HG03354 (cell line): ENCODE measurements at regions not wholly inside any gene's neighbourhood (a gene's known extent, or its start where the extent isn't known, plus 50 kb on each side); places are given as distances from the start of the nearest gene placed in this dataset.

Experiments used
- ATAC-seq: cut with Tn5 transposase; IDR thresholded peaks from one replicate; pipeline ENCODE4 v1.9.1; 2021; ENCODE audit warnings: mild to moderate bottlenecking; ENCODE audit not compliant: unreplicated experiment, poor library complexity, severe bottlenecking

DNA sequence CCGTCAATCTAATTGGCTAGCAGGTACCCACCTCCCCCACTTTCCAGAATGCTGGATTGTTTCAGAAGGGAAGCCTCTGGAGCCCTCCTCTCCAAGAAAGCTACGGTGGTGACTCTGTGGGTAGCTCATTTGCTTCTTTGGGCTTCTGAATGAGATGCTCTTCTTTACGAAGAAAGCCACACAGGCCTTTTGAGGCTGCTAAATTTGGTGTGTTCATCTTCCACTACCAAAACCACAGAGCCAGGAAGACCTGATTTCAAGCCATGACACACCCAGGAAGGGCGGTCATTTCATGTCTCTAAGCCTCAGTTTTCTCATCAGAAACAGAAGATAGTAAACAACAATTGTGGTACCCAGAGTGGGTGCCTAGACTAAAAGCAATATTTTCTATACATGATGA lies 901.2 kb downstream of the KCNMA1 start:
- no peak for ATAC-seq

- no peak for ATAC-seq
These were observed 901.7 kb downstream of the KCNMA1 start for GRCh38 chr10:76735866-76736265.

DNA sequence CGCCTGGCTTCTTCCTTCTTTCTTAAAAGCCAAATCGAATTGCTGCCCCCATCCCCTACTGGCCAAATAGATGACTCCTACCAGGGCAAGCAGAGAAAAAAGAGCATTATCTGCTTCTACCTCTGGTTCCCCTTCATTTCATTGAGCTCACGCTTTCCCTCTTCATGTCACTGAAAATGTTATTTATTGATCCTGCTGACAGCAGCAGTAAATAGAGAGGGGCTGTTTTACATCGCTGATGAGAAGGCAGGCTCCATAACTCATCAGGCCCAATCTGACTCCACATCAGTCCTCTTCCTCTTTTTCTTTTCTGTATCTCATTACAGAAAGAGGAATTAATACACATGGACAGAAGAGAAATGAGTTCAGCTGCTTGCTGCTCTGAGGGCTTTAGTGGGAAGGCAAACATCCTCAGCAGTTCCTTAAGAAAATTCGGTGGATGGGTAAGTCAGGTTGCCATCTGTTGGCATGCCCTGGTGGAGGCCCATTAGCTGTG lies 904.1 kb downstream of the KCNMA1 start:
- no peak for ATAC-seq

DNA sequence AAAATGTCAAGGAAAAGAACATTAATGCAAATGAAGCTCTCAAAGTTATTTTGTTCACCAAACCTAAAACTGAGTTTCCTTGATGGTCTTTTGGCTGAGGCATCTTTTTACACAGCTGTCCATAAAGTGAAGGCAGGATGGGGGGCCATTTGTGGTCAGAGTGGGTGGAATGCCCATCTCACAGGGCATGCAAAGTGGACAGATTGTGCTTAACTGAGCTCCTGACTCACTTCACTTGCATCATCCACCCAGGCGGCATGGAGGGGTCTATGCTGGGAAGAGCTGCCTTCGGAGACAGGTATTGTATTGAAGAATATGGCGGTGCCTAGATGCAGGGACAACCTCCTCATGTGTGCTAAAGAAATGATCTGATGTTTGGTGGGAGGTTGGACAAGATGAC lies 905.3 kb downstream of the KCNMA1 start:
- ATAC-seq, result no peak

DNA sequence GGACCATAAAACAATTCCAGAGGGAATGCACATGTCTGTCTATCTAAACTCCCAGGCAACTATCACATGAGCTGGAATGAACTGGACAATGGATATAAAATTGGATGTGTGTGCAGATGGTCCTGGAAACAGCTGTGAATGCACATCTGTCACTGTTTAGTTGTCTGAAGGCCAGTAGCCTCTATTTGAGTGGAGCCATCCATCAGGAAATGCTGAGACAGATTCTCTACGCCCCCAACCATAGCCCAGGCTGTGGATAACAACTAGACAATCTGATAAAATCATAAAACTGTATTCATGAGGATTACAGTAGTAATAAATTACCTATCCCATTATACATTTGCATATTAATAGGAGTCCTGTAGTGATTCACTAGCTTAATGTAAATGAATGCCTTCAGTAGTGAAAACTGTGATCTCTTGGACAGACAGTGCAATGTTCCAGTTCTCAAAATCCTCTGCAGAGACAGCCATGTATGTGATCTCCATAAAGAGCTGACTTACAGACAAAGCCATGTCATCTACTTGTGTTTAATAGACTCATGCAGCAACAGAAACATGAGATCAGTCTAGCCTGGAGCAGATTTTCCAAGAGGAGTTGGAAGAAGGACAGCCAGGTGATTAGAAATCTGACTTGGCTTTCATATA lies 907.6 kb downstream of the KCNMA1 start:
- ATAC-seq, result no peak

- ATAC-seq, result no peak
These were observed 908.3 kb downstream of the KCNMA1 start for GRCh38 chr10:76729346-76729745.

- ATAC-seq, result no peak
These were observed 910.6 kb downstream of the KCNMA1 start for GRCh38 chr10:76727038-76727437.

DNA sequence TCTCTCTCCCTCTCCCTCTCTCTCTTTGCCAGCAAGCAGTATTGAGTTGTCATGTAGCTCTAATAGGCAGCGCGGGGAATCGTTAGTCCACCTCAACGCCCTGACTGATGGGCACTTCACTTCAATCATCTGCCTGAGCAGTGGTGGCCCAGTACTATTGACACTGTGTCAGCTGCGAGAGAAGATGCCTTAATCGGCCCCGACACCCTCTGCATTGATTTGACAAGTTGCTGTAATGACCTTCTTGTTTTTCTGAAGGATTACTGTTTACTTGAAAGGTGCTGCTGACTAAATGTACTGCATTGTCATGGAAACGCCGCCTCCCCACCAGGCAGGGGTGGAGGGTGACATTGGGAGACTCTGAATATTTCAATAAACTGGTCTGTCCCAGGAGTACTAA lies 913.8 kb downstream of the KCNMA1 start:
- ATAC-seq, result no peak

GRCh38 chr10:76721891-76722505 lies 915.6 kb downstream of the KCNMA1 start:
- no peak for ATAC-seq

GRCh38 chr10:76719006-76719405 lies 918.6 kb downstream of the KCNMA1 start:
- no peak for ATAC-seq

GRCh38 chr10:76717141-76717540 lies 920.5 kb downstream of the KCNMA1 start:
- ATAC-seq, result no peak

DNA sequence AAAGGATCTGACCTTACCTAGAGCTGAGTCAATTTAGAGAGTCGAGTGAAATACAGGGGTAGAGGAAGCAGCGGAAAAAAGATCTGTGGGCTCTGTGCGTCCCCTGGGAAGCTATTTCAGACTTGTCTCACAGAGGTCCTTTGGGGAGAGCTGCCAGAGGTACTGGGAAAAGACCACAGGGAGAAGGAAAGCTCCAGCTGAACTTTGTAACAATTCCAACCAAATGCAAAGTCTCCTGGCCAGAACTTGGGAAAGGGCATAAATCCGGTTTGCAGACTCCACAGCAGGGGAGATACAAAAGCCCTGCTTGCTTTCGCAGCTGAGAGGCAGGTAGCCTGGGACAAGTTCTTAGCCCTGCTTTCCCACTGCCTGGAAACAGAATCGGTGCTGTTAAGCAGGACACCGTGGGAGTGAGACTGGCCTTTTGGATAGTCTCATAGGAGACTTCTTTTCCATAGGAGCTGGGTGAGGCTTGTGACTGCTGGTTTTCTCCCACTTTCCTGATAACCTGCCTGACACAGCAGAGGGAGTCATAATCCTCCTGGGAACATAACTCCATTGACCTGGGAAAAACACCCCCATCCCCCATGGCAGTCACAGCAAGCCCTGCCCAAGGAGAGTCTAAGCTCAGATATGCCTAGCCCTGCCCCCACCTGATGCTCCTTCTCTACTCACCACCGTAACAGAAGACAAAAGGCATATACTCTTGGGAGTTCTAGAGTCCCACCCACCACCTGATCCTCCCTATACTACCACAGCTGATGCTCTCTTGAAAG lies 926.2 kb downstream of the KCNMA1 start:
- no peak for ATAC-seq

DNA sequence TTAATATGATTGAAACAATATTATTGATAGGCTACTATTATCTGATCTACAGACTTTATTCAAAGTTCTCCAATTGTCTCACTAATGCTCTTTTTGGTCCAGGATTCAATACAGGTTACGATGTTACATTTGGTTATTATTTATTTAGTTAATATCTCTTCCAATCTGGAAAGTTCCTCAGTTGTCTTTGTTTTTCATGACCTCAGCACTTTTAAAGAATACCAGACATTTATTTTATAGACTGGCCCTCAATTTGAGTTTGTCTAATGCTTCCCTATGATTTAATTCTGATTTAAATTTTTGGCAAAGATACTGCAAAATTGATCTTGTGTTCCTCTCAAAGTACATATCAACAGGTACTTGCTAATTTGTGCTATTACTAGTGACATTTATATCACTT lies 937.4 kb downstream of the KCNMA1 start:
- ATAC-seq, result no peak

DNA sequence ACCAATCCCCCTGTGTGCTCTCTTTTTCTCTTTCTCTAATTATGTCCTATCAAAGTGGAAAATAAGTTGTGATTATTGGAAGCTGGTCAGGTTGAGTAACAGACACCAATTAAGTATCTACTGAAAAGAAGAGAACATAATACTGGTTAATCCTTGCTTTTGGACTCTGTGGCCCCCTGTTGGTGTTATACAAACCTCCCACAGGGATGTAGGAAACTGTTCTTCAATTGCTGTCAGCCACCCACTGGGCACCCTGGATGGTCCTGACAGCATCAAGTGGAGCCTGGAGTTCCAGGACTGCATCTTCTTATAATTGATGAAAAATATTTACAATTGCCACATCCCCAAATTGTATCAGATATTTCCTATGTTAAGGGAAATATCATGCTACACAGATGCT lies 939.7 kb downstream of the KCNMA1 start:
- ATAC-seq, result no peak

DNA sequence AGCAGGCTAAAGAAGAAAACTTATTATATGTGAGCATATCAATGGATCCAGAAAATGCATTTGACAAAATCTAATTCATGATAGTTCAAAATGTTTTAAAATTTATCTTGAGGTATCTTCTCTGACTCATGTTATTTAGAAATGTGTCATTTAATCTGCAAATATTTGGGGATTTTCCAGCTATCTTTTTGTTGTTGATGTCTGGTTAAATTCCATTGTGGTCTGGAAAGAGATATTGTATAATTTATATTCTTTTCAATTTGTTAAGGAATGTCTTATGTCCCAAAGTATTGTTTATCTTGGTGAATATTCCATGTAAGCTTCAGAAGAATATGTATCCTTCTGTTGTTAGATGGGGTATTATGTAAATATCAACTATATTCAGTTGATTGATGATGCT lies 942.5 kb downstream of the KCNMA1 start:
- no peak for ATAC-seq

GRCh38 chr10:76686201-76686600 lies 951.4 kb downstream of the KCNMA1 start:
- ATAC-seq, result no peak

GRCh38 chr10:76684968-76685367 lies 952.6 kb downstream of the KCNMA1 start:
- no peak for ATAC-seq

- ATAC-seq, result no peak
These were observed 956.5 kb downstream of the KCNMA1 start for GRCh38 chr10:76681153-76681552.

DNA sequence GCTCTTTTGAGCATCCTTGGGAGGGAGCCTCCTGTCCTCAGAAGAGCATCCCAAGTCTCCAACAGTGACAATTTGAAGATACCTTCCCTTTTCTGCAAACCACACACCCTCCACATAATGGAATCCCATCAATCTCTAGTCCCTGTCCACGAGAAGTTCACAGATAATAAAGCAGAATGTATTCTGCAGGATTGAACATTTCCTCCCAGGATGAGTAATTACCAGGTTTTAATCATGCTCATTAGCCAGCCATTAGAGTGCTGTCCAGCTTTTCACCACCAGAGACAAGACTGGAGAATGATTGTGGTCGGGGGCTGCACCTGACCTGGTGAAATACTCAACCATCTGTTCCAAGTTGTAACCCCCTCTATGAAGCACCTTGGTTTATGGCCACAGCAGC lies 958.6 kb downstream of the KCNMA1 start:
- no peak for ATAC-seq

GRCh38 chr10:76675951-76676587 lies 961.5 kb downstream of the KCNMA1 start:
- ATAC-seq, result no peak
